K562 (cell line): ENCODE measurements at regions not wholly inside any gene's neighbourhood (a gene's known extent, or its start where the extent isn't known, plus 50 kb on each side); places are given as distances from the start of the nearest gene placed in this dataset.

Source experiments
- ATAC-seq: fragments of 200-7000 bp; cut with Tn5 transposase; 3 replicates; pipeline ENCODE4 v1.9.1; 2020; ENCODE audit warnings: moderate library complexity
- BruUV-seq: library from RNA; stranded (reverse); fragments of 400-500 nt; replicated peaks from 2 replicates; lab custom pipeline; 2021; lab: Mats Ljungman, UMichigan
- CTCF ChIA-PET: fragments of 300-600 bp; formaldehyde crosslinking; extraction: SDS; loops from one replicate; lab custom pipeline; 2021; ENCODE audit warnings: low intra/inter-chr PET ratio; lab: Yijun Ruan, JAX
- POLR2A ChIA-PET: fragments of 300-600, 350-650 bp; sonication (Branson Sonifier 250); formaldehyde crosslinking; extraction: SDS; loops from one replicate; lab custom pipeline; 2021; ENCODE audit warnings: antibody characterized with exemption, inconsistent platforms; lab: Yijun Ruan, JAX
- DNase-seq, 4 experiments: peaks; one replicate each; pipeline versions ENCODE4 v3.0.0 to v3.0.0-alpha.2; 2011 to 2018; ENCODE audit warnings: low spot score in 3 of 4, mixed read lengths in 3 of 4; ENCODE audit errors: extremely low read depth in 1 of 4
- FAIRE-seq: peaks from 2 replicates; lab custom pipeline; 2011; peaks lifted over from hg19 to GRCh38; lab: Jason Lieb, UNC
- H2AFZ ChIP-seq: 2 replicates; pipeline ENCODE4 v1.6.0; 2011; ENCODE audit warnings: low read depth, low read length, control low read depth, inconsistent platforms
- H3K27ac ChIP-seq: fragments of 200-600 bp; 3 replicates; pipeline ENCODE4 v1.8.0; 2011; ENCODE audit warnings: low read depth, mild to moderate bottlenecking, control low read depth, inconsistent platforms, low read length, moderate library complexity, mixed read lengths; ENCODE audit errors: extremely low read depth
- H3K27me3 ChIP-seq, 2 experiments: fragments of 300-600 bp in 1 of 2; 2 replicates in 1 of 2; 3 replicates in 1 of 2; pipeline versions ENCODE4 v1.6.0 to v1.8.0; 2011; ENCODE audit warnings: inconsistent platforms in 2 of 2, low read length in 2 of 2, mild to moderate bottlenecking in 1 of 2, mixed read lengths in 1 of 2, moderate library complexity in 1 of 2; ENCODE audit not compliant: control insufficient read depth in 2 of 2, insufficient read depth in 2 of 2
- H3K36me3 ChIP-seq: fragments of 300-600 bp; 3 replicates; pipeline ENCODE4 v1.8.0; 2011; ENCODE audit warnings: mild to moderate bottlenecking, low read length, inconsistent platforms; ENCODE audit not compliant: control insufficient read depth, insufficient read depth
- H3K4me1 ChIP-seq, 2 experiments: fragments of 200-600 bp in 1 of 2; replicated peaks in 1 of 2; 2 replicates in 1 of 2; 3 replicates in 1 of 2; pipeline versions ENCODE4 v1.5.1 to v1.8.0; 2011; ENCODE audit warnings: inconsistent platforms in 2 of 2, low read length in 2 of 2, mild to moderate bottlenecking in 1 of 2, mixed read lengths in 1 of 2, moderate library complexity in 1 of 2; ENCODE audit not compliant: control insufficient read depth in 2 of 2, insufficient read depth in 2 of 2
- H3K4me2 ChIP-seq: 2 replicates; pipeline ENCODE4 v1.6.1; 2011; ENCODE audit warnings: low read length, control low read depth, inconsistent platforms, mixed read lengths; ENCODE audit not compliant: insufficient read depth
- H3K4me3 ChIP-seq: fragments of 200-600 bp; sonication (generic), shearing (Covaris generic); 2 replicates; pipeline ENCODE4 v1.5.1; 2016; ENCODE audit warnings: control low read depth, inconsistent platforms
- H3K79me2 ChIP-seq: fragments of 200-600 bp; 3 replicates; pipeline ENCODE4 v1.8.0; 2011; ENCODE audit warnings: low read length, inconsistent platforms; ENCODE audit not compliant: control insufficient read depth, insufficient read depth
- H3K9ac ChIP-seq, 2 experiments: 2 replicates each; pipeline versions ENCODE4 v1.6.0 to v1.6.1; 2011; ENCODE audit warnings: low read depth in 2 of 2, low read length in 2 of 2, control low read depth in 1 of 2, inconsistent platforms in 1 of 2, mild to moderate bottlenecking in 1 of 2, mixed read lengths in 1 of 2; ENCODE audit not compliant: insufficient read depth in 1 of 2
- H3K9me1 ChIP-seq: one replicate; pipeline ENCODE4 v1.6.0; 2011; ENCODE audit warnings: inconsistent platforms, mild to moderate bottlenecking, low read length, moderate library complexity; ENCODE audit not compliant: control insufficient read depth, insufficient read depth
- H3K9me3 ChIP-seq: replicated peaks from 2 replicates; pipeline ENCODE4 v1.5.1; 2011; ENCODE audit warnings: low read depth, low read length, inconsistent platforms; ENCODE audit not compliant: control insufficient read depth, insufficient read depth
- H4K20me1 ChIP-seq: replicated peaks from 2 replicates; pipeline ENCODE4 v1.6.1; 2011; ENCODE audit warnings: low read length, inconsistent platforms, mixed read lengths; ENCODE audit not compliant: control insufficient read depth, insufficient read depth
- JUND ChIP-seq, 2 experiments: IDR thresholded peaks; 2 replicates in 1 of 2; 3 replicates in 1 of 2; pipeline ENCODE4 v1.6.1; 2011; ENCODE audit warnings: borderline replicate concordance in 2 of 2, low read depth in 2 of 2, low read length in 2 of 2, improper control_type of control experiment in 1 of 2, missing biosample characterization in 1 of 2, missing genetic modification characterization in 1 of 2, missing genetic modification reagents in 1 of 2
- NELFE ChIP-seq: IDR thresholded peaks from 2 replicates; pipeline ENCODE4 v1.6.1; 2011; ENCODE audit warnings: mild to moderate bottlenecking; ENCODE audit not compliant: insufficient read depth, insufficient read length
- PHF20 ChIP-seq: fragments of 450-650 bp; IDR thresholded peaks from 2 replicates; pipeline ENCODE4 v1.6.1; 2018; ENCODE audit not compliant: partially characterized antibody
- PYGO2 ChIP-seq: fragments of 450-650 bp; IDR thresholded peaks from 2 replicates; pipeline ENCODE4 v1.6.1; 2016; ENCODE audit warnings: mild to moderate bottlenecking, missing genetic modification characterization, moderate library complexity, missing compliant biosample characterization
- WGBS: fragments of 100-300 bp; shearing (Covaris generic); methylation state at CpG from one replicate; pipeline ENCODE4 v1.1.6; 2016; ENCODE audit warnings: low coverage, mixed read lengths; ENCODE audit not compliant: insufficient coverage; ENCODE audit errors: missing lambda C conversion rate; 5-methylcytosine and 5-hydroxymethylcytosine counted together
- in situ Hi-C: fragments of 300-500 bp; cut with MboI; formaldehyde crosslinking; loops from 4 replicates; pipeline ENCODE4 v1.15.0; 2018; ENCODE audit warnings: inconsistent platforms, mixed read lengths
- intact Hi-C: fragments of 100-400 bp; cut with micrococcal nuclease; formaldehyde crosslinking; loops from 2 replicates; pipeline ENCODE4 v1.14.2; 2022
- TF ChIP-seq, protein P1 (sequence below), 2 experiments: fragments of 450-650 bp in 1 of 2; sonication (generic) in 1 of 2; formaldehyde crosslinking in 1 of 2; IDR thresholded peaks in 1 of 2; conservative IDR thresholded peaks in 1 of 2; 2 replicates each; pipeline versions ENCODE4 v1.6.1 to v1.8.1; 2016 to 2023; ENCODE audit warnings: mild to moderate bottlenecking in 2 of 2, moderate library complexity in 2 of 2, inconsistent platforms in 1 of 2, missing genetic modification reagents in 1 of 2

DNA sequence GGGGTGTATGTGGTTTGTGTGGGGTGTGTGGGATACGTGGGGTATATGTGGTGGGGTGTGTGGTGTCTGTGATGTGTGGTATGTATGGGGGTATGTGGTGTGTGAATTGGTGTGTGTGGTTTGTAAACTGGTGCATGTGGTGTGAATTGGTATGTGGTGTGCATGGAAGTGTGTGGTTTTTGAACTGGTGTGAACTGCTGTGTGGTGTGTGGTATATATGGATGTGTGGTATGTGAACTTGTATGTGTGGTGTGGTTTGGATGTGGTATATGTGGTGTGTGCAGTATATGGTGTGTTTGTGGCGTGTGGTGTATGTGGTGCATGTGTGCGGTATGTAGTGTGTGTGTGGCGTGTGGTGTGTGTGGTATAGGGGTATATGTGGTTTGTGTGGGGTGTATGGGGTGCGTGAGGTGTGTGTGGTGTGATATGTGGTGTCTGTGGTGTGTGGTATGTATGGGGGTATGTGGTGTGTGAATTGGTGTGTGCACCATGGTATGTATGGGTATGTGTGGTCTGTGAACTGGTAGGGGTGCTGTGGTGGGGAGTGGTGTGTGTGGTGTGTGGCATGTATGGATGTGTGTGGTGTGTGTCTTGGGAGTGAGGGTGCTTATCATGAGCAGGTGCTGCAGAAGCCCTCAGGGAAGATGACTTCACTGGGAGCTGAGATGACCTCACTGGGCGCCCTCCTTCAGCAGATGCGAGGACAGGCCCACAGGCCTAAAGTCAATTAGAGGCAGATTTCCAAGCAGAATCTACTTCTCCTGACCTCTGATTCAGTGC, 209.6 kb upstream of the TNP1 start:
- TF ChIP-seq NELFE (no peak), PYGO2 (tag) (no peak), JUND (IDR thresholded peaks at IDR 0.05; ENCODE audit: borderline replicate concordance, low read depth, low read length) (peak; percentile 15; the same call in 1 of the 2 replicates), JUND (tag; IDR thresholded peaks at IDR 0.05; ENCODE audit: borderline replicate concordance, low read depth, low read length) (no peak), PHF20 (peak; percentile 8)
- TF ChIP-seq, protein P1, sequence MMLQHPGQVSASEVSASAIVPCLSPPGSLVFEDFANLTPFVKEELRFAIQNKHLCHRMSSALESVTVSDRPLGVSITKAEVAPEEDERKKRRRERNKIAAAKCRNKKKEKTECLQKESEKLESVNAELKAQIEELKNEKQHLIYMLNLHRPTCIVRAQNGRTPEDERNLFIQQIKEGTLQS (IDR thresholded peaks at IDR 0.05): peak; percentile 59
- TF ChIP-seq, protein P1 (CRISPR knock-in tag; conservative IDR thresholded peaks at IDR 0.05): no peak
- TF ChIP-seq, all 486 proteins: peak for 3
- DNase-seq: no peak
- no peaks in the 10 kb centered on the region for H3K27me3 ChIP-seq
- in situ Hi-C loops (no loop called here), intact Hi-C loops (no loop called here)
- peak; percentile 35; the same call in 2 of the 3 replicates for ATAC-seq
- H3K9me3 ChIP-seq: no peaks in the 10 kb centered on the region
- FAIRE-seq: no peak
- H3K79me2 ChIP-seq: no peaks in the 10 kb centered on the region
- no peaks in the 10 kb centered on the region for H3K9me1 ChIP-seq
- BruUV-seq: no TSS peak
- no peak overlapping the region for H3K9ac ChIP-seq
- no peaks in the 10 kb centered on the region for H3K36me3 ChIP-seq
- no peak overlapping the region for H3K4me2 ChIP-seq
- H3K27ac ChIP-seq: no peak overlapping the region; the same call in 2 of the 3 replicates
- 90% methylated on average over 7 of the region's 7 CpGs for WGBS
- H3K4me1 ChIP-seq: 0 out of 5 replicates have a peak, but pooled peaks cover 0 to 3% of the 10 kb centered on the region in 2 experiments
- no peak overlapping the region for H3K4me3 ChIP-seq
- H4K20me1 ChIP-seq: no peaks in the 10 kb centered on the region
- ChIA-PET POLR2A (no interaction called here), CTCF (no interaction called here)
- H2AFZ ChIP-seq: no peak overlapping the region
